OCI-LY3 (cell line): ENCODE measurements at regions not wholly inside any gene's neighbourhood (a gene's known extent, or its start where the extent isn't known, plus 50 kb on each side); places are given as distances from the start of the nearest gene placed in this dataset.

Source experiments
- CTCF ChIP-seq: fragments of 200-600, 300-600 bp; sonication (generic); IDR thresholded peaks from 2 replicates; pipeline ENCODE4 v1.5.1; 2014; ENCODE audit warnings: antibody characterized with exemption, low read length, low read depth
- EZH2phosphoT487 ChIP-seq: fragments of 200-600 bp; shearing (Covaris generic); IDR thresholded peaks from 2 replicates; pipeline ENCODE4 v1.6.1; 2018; ENCODE audit warnings: antibody characterized with exemption, mixed run types, low read depth

- TF ChIP-seq CTCF (peak; percentile 92), EZH2phosphoT487 (no peak)
These were observed 97.7 kb upstream of the PTPN13 start for GRCh38 chr4:86496094-86497080.
